IPS-18a (cell line): ENCODE measurements at regions not wholly inside any gene's neighbourhood (a gene's known extent, or its start where the extent isn't known, plus 50 kb on each side); places are given as distances from the start of the nearest gene placed in this dataset.
A peak's percentile ranks its signal among the peaks of the same experiment; 100 is the strongest.

Experiments
- H3K27ac ChIP-seq: one replicate; pipeline ENCODE4 v1.5.1; 2013; ENCODE audit warnings: low read length
- H3K27me3 ChIP-seq: one replicate; pipeline ENCODE4 v1.6.1; 2013; ENCODE audit warnings: mild to moderate bottlenecking, low read length; ENCODE audit not compliant: control insufficient read depth, insufficient read depth
- H3K36me3 ChIP-seq: one replicate; pipeline ENCODE4 v1.6.1; 2013; ENCODE audit warnings: low read depth, low read length; ENCODE audit not compliant: control insufficient read depth
- H3K4me1 ChIP-seq: one replicate; pipeline ENCODE4 v1.6.1; 2013; ENCODE audit warnings: low read depth, low read length; ENCODE audit not compliant: control insufficient read depth
- H3K4me3 ChIP-seq: one replicate; pipeline ENCODE4 v1.5.1; 2013; ENCODE audit warnings: low read length
- H3K9ac ChIP-seq: one replicate; pipeline ENCODE4 v1.6.1; 2013; ENCODE audit warnings: mild to moderate bottlenecking, low read length, moderate library complexity
- H3K9me3 ChIP-seq: one replicate; pipeline ENCODE4 v1.6.1; 2013; ENCODE audit warnings: low read depth, low read length; ENCODE audit not compliant: control insufficient read depth

DNA sequence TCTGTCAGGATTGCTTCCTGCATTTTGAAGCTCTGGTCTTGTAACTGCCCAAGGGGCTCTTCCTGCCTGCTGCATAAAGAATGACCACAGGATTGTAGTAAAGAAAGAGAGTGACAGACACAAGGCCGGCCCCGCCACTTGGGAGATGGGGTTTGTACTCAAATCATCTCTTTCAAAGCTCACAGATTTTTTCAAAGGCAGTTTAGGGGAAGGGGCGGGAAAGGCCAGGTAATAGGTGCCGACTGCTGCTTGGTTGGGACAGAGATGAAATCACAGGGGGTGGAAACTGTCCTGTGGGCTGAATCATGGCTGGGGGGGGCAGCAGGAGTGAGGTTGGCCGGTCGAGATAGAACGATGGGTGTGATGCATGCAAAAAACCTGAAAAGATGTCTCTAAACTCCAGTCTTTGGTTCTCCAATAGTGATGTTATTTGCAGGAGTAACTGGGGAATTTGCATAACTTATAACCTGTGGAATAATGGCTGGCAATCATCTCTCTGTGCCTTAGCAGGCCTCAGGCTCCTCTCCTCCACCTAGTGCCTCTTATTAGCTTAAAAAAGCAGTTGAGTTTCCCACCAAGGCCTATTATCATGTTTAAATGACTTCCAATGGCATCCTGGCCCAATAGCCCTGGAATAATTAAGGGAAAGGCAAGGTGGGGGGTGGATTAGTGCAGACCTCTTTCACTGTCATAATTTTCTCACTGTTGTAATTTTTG, 778.4 kb upstream of the FRG1 start:
- peak overlapping the region; percentile 14 for H3K9ac ChIP-seq
- no peaks in the 10 kb centered on the region for H3K9me3 ChIP-seq
- peaks cover 46% of the 10 kb centered on the region for H3K4me1 ChIP-seq
- H3K36me3 ChIP-seq: no peaks in the 10 kb centered on the region
- peak overlapping the region; percentile 88 for H3K27ac ChIP-seq
- H3K27me3 ChIP-seq: no peaks in the 10 kb centered on the region
- peak overlapping the region; percentile 50 for H3K4me3 ChIP-seq

DNA sequence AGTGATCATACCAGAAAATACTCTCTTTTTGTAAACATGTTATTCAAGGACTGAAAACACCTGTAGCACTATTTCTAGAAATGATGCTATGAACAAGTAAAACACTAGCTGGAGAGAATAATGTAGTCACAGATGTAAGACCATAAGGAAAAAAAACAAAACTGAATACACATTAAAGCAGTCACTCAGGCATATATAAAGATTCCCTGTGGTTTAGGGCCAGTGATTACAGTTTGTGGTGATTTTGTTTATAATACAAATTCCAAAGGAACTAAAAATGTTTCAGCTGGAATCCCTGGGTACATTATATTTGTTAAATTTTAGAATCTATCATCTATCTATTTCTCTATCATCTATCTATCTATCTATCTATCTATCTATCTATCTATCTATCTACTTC, 777.8 kb upstream of the FRG1 start:
- Histone ChIP-seq H3K27me3 (no peaks in the 10 kb centered on the region), H3K4me3 (peak overlapping the region; percentile 50), H3K36me3 (no peaks in the 10 kb centered on the region), H3K9me3 (no peaks in the 10 kb centered on the region), H3K9ac (peak overlapping the region; percentile 14), H3K4me1 (peaks cover 46% of the 10 kb centered on the region), H3K27ac (peak overlapping the region; percentile 88)

DNA sequence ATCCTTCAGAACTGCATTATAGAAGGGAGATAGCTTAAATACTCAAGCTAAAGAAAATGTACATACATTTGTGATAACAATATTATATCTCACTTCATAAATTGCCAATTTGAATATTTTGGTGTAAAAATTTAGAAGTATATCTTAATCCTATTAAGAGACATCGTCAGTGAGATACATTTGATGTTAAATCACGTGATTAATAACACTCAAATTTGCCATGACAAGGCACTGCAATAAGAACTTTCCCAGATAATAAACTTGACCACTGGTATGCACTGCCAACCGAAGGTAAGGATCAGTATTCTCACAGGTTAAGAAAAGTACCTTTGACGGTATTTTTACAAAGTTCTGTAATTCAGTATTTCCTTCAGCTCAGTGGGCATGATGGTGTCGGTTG, 764.7 kb upstream of the FRG1 start:
- no peaks in the 10 kb centered on the region for H3K36me3 ChIP-seq
- H3K27ac ChIP-seq: no peak overlapping the region
- no peak overlapping the region for H3K4me3 ChIP-seq
- H3K27me3 ChIP-seq: no peaks in the 10 kb centered on the region
- no peaks in the 10 kb centered on the region for H3K9me3 ChIP-seq
- H3K9ac ChIP-seq: no peak overlapping the region
- H3K4me1 ChIP-seq: peaks cover 14% of the 10 kb centered on the region

DNA sequence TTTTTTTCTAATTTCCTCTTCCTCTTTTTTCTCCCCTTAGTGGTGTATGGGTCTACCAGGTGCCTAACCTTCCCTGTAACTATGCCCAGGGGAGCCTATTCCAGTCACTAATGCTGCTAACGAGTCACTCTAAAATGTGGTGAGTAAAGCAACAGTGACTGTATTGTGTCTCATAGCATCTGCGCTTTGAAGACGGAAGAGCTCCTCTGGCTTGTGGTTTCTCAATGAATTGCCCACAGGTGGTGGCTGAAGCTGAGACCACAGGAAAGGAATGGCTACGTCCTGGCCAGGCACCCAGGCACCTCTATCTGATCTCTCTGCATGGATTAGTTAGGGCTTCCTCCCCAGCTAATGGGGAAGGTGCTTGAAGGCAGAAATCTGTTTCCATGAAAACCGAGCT, 763.5 kb upstream of the FRG1 start:
- Histone ChIP-seq H3K27ac (no peak overlapping the region), H3K36me3 (no peaks in the 10 kb centered on the region), H3K4me3 (no peak overlapping the region), H3K9ac (no peak overlapping the region), H3K9me3 (no peaks in the 10 kb centered on the region), H3K27me3 (no peaks in the 10 kb centered on the region), H3K4me1 (peaks cover 14% of the 10 kb centered on the region)

DNA sequence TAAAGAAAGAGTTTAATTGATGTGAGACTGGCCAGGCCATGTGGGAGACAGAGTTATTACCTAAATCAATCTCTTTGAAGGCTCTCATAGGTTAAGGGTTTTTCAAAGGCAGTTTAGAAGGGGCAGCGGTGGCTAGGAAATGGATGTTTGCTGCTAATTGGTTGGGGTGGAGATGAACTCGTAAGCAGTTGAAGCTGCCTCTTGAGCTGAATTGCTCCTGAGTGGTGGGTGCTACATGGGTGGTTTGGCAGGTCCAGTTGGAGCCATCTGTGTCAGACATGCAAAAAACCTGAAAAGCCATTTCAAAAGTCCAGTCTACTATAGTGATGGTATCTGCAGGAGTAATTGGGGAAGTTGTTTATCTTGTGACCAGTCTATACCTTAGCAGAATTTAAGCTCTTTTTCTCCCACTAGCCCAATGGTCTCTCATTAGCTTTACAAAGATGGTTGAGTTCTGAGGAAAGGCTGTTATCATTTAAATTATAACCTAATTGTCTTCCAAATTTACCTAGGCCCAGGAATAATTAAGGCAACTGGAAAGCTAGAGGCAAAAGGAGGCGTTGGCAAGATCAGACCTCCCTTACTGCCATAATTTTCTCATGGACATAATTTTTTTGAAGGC, 762.4 kb upstream of the FRG1 start:
- H3K27me3 ChIP-seq: no peaks in the 10 kb centered on the region
- no peak overlapping the region for H3K27ac ChIP-seq

DNA sequence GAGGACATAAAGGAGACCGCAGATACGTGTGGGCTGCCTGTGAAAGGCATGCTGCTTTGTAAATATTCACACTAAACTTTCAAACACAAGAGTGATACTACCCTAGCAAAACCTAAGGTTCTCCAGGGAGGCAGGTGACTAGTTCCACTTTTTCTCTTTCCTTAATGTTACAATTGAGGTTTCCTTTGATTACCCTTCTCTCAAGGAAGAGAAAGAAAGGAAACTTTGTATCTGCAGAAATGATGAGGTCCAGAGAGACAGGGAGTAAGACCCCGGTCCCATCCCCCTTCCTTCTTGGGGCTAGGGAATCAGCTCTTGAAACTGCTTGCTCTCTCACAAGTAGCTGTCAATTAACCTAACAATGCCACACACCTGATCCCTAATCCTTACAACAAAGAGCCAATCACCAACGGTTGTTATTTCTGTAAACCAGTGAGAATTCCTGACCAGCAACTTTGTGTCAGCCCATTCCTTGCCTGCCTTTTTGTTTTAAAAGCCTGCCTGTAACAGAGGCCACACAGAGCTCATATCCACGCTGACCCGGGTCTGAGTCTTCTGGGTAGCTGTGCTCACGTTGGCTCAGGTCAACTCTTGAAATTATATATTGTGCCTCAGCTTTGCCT, 754.8 kb upstream of the FRG1 start:
- Histone ChIP-seq H3K4me1 (peaks cover 31% of the 10 kb centered on the region), H3K4me3 (peak overlapping the region; percentile 50), H3K27me3 (no peaks in the 10 kb centered on the region), H3K27ac (peak overlapping the region; percentile 96), H3K36me3 (no peaks in the 10 kb centered on the region), H3K9me3 (no peaks in the 10 kb centered on the region), H3K9ac (peak overlapping the region; percentile 51)

More for the DNA sequence above, 762.4 kb upstream of the FRG1 start:
- H3K9me3 ChIP-seq: no peaks in the 10 kb centered on the region
- peaks cover 16% of the 10 kb centered on the region for H3K4me1 ChIP-seq
- no peak overlapping the region for H3K4me3 ChIP-seq
- H3K36me3 ChIP-seq: no peaks in the 10 kb centered on the region
- H3K9ac ChIP-seq: no peak overlapping the region

DNA sequence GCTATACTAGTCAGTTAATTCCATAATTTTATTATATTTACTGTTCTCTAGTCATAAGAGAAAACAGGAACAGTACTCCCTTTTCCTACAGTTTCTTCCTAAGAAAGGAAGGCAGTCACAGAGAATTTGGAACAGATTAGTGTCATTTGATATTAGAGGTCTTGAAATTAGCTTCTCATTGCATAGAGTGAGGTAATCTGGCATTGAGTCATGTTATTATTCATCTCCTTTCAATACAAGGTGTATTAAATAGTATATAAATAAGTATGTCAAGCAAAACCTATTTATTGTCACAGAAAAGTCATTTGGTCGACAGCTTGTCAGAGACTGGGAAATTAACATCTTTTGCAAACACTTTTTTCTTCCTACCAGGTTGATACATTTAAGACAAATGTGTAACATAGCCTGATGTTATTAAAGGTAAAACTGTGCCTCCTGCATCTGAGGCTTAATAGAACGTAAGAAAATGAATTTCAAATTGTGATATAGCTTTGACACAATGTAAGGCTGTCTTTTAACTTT, 753.1 kb upstream of the FRG1 start:
- no peak overlapping the region for H3K27ac ChIP-seq
- H3K27me3 ChIP-seq: no peaks in the 10 kb centered on the region
- no peaks in the 10 kb centered on the region for H3K36me3 ChIP-seq
- H3K4me1 ChIP-seq: peaks cover 31% of the 10 kb centered on the region
- H3K9me3 ChIP-seq: no peaks in the 10 kb centered on the region
- no peak overlapping the region for H3K9ac ChIP-seq
- H3K4me3 ChIP-seq: no peak overlapping the region

DNA sequence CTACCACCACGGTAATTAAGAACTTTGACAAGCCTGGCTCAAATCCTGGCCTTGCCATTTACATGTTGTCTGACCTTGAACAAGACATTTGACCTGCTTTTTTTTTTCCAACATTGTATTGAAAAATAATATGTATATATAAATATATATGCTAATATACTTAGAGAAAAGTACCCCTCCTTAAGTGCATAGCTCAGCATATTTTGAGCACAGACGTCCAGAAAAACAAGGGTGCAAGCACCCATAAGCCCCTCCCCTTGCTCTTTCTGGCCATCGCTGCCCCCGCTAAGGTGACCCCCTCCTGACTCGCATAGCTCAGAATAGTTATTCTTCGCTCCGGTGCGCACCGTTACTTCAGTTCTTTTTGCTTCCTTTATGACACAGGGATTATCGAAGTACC, 742.0 kb upstream of the FRG1 start:
- H3K9me3 ChIP-seq: no peaks in the 10 kb centered on the region
- no peaks in the 10 kb centered on the region for H3K27me3 ChIP-seq
- H3K36me3 ChIP-seq: no peaks in the 10 kb centered on the region
- no peak overlapping the region for H3K9ac ChIP-seq
- no peak overlapping the region for H3K4me3 ChIP-seq
- peaks cover 6% of the 10 kb centered on the region for H3K4me1 ChIP-seq
- H3K27ac ChIP-seq: no peak overlapping the region

DNA sequence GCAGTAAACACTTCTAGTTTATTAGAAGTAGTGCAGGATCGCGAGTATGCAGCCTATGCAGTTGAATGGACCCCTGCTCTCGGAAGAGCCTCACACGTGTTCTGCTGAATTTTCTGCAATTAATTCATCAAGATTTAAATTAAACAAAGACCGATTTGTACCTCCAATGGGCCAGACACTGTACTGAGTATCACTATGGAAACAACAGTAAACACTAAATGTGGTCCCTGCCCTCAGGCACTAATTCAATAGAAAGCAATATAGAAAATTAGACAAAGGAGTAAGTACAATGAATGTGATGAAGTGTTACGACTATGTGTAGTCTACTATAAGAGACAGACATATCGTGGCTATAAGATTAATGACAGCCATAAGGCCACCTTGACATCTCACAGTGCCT, 740.3 kb upstream of the FRG1 start:
- Histone ChIP-seq H3K27me3 (no peaks in the 10 kb centered on the region), H3K36me3 (no peaks in the 10 kb centered on the region), H3K4me1 (peaks cover 6% of the 10 kb centered on the region), H3K9ac (no peak overlapping the region), H3K9me3 (no peaks in the 10 kb centered on the region), H3K4me3 (no peak overlapping the region), H3K27ac (no peak overlapping the region)

DNA sequence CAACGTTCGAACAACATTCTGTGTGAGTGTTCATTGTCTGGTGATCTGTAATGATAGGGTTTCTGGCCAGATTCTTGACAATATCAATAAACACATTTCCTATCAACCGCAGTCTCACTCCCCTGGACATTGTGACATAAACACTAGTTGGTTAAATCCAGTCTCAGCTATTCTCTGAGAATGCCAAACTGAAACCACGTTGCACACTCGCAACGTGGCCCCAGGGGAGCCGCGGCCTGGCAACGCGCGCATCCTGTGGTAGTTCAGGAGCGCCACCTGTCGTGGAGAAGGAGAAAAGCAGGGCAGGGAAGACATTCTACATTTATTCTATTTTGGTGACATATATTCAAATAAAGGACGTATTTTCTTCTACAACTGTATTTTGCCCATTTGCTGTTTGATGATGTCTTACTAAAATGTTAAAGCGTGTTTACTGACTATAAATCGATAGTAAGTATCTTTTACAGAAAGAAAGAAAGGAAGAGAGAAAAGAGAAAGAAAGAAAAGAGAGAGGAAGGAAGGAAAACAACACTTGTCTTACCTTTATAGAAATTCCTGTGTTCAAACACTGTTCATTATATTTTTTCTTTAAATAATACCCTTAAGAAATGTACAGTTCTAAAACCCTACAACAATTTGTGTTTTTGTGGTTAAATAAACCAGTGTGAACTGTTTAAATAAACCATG, 738.3 kb upstream of the FRG1 start:
- no peaks in the 10 kb centered on the region for H3K27me3 ChIP-seq
- H3K9ac ChIP-seq: no peak overlapping the region

DNA sequence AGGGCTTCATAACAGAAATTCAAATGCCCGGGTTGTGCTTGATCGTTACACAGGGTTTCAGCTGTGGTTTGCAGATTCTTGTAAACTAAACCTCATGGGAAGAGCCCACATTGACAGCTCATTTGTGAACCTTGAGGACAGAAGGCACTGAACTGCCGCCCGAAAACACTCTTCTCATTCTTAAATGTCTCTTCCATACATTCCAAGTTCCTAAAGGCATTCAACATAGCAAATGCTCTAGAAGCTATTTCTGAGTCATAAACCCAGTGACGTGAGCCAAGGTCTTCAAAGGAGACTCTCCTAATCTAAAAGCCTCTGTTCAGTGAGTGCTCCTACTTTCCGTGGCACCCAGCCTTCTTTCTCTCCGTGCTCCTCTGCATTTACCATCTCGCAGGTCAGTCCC, 737.8 kb upstream of the FRG1 start:
- Histone ChIP-seq H3K27ac (no peak overlapping the region), H3K4me3 (no peak overlapping the region), H3K9me3 (no peaks in the 10 kb centered on the region), H3K4me1 (peaks cover 6% of the 10 kb centered on the region), H3K27me3 (no peaks in the 10 kb centered on the region), H3K9ac (no peak overlapping the region), H3K36me3 (no peaks in the 10 kb centered on the region)

More for the DNA sequence above, 738.3 kb upstream of the FRG1 start:
- H3K4me1 ChIP-seq: peaks cover 6% of the 10 kb centered on the region
- no peak overlapping the region for H3K27ac ChIP-seq
- H3K36me3 ChIP-seq: no peaks in the 10 kb centered on the region
- no peaks in the 10 kb centered on the region for H3K9me3 ChIP-seq
- H3K4me3 ChIP-seq: no peak overlapping the region
